ENCODE measurements at regions not wholly inside any gene's neighbourhood (a gene's known extent, or its start where the extent isn't known, plus 50 kb on each side); places are given as distances from the start of the nearest gene placed in this dataset.

DNA sequence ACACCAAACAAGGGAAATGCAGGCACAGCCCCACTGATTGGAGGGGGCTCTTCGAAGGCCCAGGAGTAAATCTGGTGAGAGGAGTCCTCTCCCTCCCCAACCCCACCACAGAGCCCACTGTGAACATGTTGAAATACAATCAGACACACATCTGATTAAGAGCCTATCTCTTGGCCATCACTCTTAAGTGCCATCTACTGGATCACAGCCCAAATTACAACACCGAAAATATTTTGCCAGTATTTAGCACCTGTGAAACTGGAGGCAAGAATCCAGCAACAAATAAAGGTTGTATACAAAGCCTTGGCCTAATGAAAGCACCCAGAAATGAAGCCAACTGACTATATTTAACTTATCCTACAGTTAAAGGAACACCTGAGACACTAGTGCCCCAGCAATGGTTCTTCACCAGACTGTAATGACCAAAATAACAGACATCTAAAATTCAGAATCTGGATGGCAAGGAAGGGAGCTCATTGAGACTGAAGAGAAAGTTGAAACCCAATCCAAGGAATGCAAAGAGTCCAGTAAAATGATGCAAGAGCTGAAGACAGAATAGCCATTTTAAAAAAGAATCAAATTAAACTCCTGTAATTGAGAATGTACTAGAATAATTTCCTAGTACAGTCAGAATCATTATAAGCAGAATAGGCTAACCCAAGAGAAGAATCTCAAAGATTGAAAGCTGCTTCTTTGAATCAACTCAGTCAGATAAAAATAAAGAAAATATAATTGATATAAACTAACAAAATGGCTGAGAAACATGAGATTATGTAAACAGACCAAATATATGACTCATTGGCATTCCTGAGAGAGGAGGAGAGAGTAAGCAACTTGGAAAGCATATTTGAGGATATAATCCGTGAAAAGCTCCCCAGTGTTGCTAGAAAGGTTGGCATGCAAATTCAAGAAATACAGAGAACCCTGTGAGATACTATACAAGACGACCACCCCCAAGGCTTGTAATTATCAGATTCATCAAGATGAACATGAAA is 1117.0 kb downstream of the FLRT2 start:
- DNase-seq (ENCODE audit: low spot score), result no peak

DNA sequence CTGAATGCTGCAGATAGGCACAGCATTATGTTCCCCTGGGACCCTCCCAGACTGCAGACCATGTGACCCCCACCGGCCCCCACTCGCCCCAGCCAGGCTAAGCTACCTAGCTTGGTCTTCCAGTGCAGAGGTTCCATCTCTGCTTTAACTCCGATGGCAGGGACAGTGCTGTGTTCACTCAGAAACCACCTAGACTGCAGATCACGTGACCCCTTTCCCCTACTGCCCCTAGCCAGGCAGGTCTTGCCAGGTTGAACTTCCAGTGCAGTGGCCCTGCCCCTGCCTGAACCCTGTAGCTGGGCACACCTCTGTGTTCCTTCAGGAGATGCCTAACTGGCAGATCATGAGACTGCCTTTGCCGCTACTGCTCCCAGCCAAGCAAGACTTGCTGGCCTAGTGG is 1116.2 kb downstream of the FLRT2 start:
- no peak for DNase-seq (ENCODE audit: low spot score)

GRCh38 chr14:86641310-86641709 is 1111.4 kb downstream of the FLRT2 start:
- DNase-seq (ENCODE audit: low spot score), result no peak

- DNase-seq (ENCODE audit: low spot score), result no peak
Measured at GRCh38 chr14:86640288-86640687, 1110.3 kb downstream of the FLRT2 start.

DNA sequence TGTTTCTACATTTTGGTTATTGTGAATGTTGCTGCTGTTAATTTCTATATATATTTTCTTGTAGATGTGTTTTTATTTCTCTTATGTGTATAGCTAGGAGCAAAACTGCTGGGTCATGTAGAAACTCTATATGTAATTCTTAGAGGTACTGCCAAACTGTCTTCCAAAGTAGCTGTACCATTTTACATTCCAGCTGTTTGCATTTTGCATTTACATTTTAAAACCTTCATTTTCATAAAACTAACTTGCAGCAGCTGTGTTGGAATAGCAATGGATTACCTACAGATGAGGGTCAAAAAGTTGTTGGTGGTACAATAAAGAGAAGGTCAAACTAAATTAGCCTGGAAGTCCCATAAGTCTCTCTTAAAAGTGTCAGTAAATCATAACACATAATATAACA is 1109.7 kb downstream of the FLRT2 start:
- DNase-seq (ENCODE audit: low spot score), result no peak

GRCh38 chr14:86639146-86639545 is 1109.2 kb downstream of the FLRT2 start:
- DNase-seq (ENCODE audit: low spot score), result no peak

GRCh38 chr14:86627080-86627479 is 1097.1 kb downstream of the FLRT2 start:
- no peak for DNase-seq (ENCODE audit: low spot score)

DNA sequence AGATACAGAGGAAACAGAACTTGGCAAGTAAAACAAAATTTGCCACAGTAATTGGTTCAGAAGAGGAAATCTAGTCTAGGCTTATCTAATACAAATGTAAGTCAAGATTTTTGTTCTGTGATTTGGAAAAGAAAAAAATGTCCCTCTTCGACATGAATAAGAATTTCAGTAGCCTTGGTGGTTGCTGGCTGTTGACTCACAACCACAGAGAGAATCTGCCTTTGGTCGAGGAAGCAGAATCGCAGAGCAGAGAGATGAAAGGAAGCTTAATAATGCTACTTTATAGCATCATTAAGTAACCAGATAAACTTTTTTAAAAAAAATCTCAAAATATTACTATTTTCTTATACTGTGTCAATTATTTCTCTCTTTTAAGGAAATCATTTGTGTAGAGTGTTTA is 1096.6 kb downstream of the FLRT2 start:
- DNase-seq (ENCODE audit: low spot score), result no peak

GRCh38 chr14:86625637-86626036 is 1095.7 kb downstream of the FLRT2 start:
- DNase-seq (ENCODE audit: low spot score), result no peak

DNA sequence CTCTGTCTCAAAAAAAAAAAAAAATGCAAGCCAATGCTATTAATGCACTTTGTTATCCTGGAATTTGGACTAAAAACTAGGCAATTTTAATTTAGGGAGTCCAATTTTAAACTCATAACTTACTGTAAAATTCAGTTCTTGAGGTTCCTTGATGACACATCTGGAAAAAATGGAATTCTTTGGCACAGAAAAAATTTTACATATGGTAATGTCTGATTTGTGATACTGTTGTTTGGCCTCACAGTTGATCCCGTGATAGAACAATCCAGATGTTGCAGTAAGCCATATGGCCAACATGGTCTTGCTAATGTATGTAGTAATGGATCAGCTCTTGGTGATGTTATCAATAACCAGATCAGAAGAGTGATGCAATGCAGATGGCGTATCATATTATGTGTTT is 1089.8 kb downstream of the FLRT2 start:
- DNase-seq (ENCODE audit: low spot score), result no peak

DNA sequence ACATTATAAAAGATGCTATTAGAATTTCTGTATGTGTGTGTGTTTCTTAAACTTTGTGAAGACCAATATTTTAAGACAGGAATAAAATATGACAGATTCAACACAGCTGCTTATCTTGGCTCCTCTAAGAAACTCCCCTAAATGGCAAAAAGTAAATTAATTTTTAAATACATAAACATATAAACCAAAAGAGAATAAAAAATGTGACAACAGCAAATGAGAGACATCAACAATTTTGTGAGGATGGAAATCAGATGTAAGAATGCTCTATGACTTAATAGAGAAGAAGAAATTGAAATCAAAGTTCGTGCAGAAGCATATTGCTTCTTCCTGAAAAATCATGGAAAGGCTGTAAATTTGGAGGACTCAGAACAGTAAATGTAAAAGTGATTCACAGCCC is 1083.8 kb downstream of the FLRT2 start:
- DNase-seq (ENCODE audit: low spot score), result no peak

DNA sequence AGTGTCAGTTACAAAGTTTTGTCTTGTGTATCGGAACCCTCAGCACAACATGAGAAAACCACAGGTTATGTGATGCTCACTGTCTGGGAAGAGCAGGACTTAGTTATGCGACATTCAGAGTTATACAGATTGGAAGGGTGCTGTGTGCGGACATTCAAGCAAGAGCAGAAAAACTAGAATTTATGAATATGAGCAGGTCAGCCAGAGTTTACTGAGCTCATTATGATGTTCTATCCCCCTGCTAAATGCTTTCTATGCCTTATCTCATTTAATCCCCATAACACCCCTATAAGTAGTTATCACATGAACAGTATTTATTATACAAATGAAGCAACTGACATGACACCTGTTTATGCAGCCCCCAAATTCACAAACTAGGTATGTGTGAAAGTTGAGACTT is 1083.2 kb downstream of the FLRT2 start:
- no peak for DNase-seq (ENCODE audit: low spot score)

DNA sequence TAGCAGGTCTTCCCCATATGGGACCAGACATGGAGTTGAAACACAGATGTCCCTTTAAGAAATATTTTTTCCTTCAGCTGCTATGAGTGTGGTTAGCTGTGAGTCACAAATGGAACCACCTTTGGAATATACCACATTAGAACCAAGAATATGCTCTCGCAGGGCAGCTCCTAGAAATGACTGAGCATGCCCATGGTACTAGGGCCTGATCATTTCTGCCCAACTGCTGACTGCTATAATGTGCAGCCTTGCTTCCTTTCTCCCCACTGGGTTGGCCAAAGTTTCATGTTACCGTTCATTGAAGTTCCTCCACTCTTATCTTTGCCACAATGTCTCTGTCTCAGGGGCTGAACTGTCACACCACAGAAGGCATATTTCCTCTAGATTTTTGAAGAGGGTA is 1074.6 kb downstream of the FLRT2 start:
- DNase-seq (ENCODE audit: low spot score), result no peak

- DNase-seq (ENCODE audit: low spot score), result no peak
Measured at GRCh38 chr14:86602263-86602662, 1072.3 kb downstream of the FLRT2 start.

GRCh38 chr14:86601813-86602212 is 1071.9 kb downstream of the FLRT2 start:
- no peak for DNase-seq (ENCODE audit: low spot score)

- DNase-seq (ENCODE audit: low spot score), result no peak
Measured at GRCh38 chr14:86597279-86597678, 1067.3 kb downstream of the FLRT2 start.

DNA sequence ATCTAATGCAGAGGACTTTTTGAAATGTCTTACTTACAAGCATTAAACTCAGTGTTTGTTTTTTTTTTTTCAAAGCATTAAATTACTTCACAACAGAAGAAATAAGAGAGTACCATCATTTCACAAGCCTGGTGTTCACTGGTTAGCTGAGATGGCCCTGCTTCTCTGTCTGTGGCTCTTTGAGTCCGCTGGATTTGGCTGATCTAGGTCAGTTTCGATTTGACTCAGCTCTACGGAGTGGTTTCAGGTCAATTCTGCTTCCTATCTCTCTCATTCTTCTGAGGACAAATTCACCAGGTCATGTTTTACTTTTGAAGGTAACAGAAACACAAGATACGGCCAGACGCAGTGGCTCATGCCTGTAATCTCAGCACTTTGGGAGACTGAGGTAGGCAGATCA is 1066.1 kb downstream of the FLRT2 start:
- no peak for DNase-seq (ENCODE audit: low spot score)

DNA sequence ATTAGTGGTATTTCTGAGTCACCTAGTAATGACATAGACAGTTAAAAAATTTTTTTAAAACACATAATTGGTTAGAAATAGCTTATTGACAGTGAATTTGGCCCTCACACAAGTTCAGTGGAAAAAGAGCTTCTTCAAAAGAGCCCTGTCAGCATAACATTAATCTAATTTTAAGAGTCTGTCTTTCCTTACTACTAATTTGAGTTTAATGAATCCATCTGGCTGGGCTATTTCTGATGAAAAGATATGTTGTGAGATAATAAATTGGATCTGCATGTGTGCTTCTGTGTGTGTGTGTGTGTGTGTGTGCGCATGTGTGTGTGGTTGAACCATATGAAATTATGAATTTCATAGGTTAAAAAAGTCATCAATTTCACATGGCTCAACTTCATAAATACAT is 1045.2 kb downstream of the FLRT2 start:
- DNase-seq (ENCODE audit: low spot score), result no peak

GRCh38 chr14:86574778-86575129 is 1044.8 kb downstream of the FLRT2 start:
- no peak for DNase-seq (ENCODE audit: low spot score)

DNA sequence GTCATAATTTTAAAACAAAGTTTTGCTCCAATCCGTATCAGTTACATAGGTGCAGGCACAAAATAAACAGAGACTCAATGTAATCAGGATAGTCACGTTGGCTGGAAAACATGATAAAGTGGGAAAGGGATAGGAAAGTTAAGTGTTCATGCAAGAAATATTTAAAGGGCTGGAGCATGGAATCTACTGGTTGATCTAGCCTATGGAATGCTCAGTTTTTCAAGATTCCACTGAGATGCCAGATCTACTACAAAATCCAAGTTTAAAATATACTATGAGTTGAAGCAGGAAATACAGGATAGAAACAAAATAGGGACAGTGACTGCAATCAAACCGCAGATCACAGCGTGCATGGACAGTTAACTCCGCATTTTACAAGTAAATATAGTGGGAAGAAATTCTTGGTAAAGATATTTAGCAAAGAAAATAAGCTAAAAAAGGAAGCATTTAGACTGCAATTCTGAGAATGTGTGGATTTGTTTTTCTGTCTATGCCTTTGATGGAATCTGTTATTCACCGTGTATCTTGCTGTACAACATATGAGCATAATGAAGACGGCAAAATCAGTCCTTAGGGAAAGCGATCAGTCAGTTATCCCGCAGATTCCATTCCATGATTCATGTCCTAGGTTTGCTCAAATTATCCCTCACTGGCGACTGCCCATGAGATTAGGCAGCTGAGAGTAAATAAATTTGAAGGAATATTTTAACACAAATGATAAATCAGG is 1044.3 kb downstream of the FLRT2 start:
- no peak for DNase-seq (ENCODE audit: low spot score)

DNA sequence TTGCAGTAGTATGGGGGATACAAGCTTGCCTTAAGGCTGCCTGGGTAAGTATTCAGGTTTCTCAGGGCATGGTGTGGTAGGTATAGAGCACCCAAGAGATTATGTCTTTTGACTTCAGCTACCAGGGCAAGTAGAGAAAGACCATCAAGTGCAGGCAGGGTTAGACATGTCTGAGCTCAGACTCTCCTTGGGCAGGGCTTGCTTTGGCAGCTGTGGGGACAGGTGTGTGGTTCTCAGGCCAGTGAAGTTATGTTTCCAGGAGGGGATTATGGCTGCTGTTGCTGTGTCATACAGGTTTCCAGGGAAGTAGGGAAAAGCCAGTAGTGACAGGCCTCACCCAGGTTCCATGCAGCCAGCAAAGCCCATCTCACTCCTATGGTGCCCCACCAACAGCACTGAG is 1040.4 kb downstream of the FLRT2 start:
- DNase-seq (ENCODE audit: low spot score), result no peak

GRCh38 chr14:86543521-86543920 is 1013.6 kb downstream of the FLRT2 start:
- DNase-seq (ENCODE audit: low spot score), result no peak

- DNase-seq (ENCODE audit: low spot score), result no peak
Measured at GRCh38 chr14:86541972-86542371, 1012.0 kb downstream of the FLRT2 start.
